ENCODE measurements at regions not wholly inside any gene's neighbourhood (a gene's known extent, or its start where the extent isn't known, plus 50 kb on each side); places are given as distances from the start of the nearest gene placed in this dataset.
A peak's percentile ranks its signal among the peaks of the same experiment; 100 is the strongest.

GRCh38 chr7:51501620-51502019 lies 185.0 kb upstream of the COBL start:
- Histone ChIP-seq H3K9me3 (ENCODE audit: insufficient read depth, low read depth, low read length) (peaks cover 7% of the 10 kb centered on the region; the same call in 1 of the 2 replicates), H3K4me1 (ENCODE audit: insufficient read depth, low read length) (no peaks in the 10 kb centered on the region), H3K4me3 (ENCODE audit: low read length) (no peak overlapping the region), H3K27ac (ENCODE audit: low read depth, low read length) (no peak overlapping the region), H3K36me3 (ENCODE audit: insufficient read depth, low read length) (no peaks in the 10 kb centered on the region), H3K27me3 (ENCODE audit: insufficient read depth, low read length) (no peaks in the 10 kb centered on the region), H3K9ac (ENCODE audit: low read depth, low read length) (no peak overlapping the region)
- 82% methylated on average over 5 of the region's 5 CpGs for WGBS

GRCh38 chr7:51482976-51483375 lies 166.4 kb upstream of the COBL start:
- Histone ChIP-seq H3K27ac (ENCODE audit: low read depth, low read length) (no peak overlapping the region), H3K4me1 (ENCODE audit: insufficient read depth, low read length) (no peaks in the 10 kb centered on the region), H3K36me3 (ENCODE audit: insufficient read depth, low read length) (no peaks in the 10 kb centered on the region), H3K27me3 (ENCODE audit: insufficient read depth, low read length) (no peaks in the 10 kb centered on the region), H3K9ac (ENCODE audit: low read depth, low read length) (no peak overlapping the region), H3K4me3 (ENCODE audit: low read length) (no peak overlapping the region), H3K9me3 (ENCODE audit: insufficient read depth, low read depth, low read length) (no peaks in the 10 kb centered on the region)
- WGBS = 91% methylated on average over 2 of the region's 2 CpGs

GRCh38 chr7:51481421-51481820 lies 164.8 kb upstream of the COBL start:
- Histone ChIP-seq H3K27me3 (ENCODE audit: insufficient read depth, low read length) (no peaks in the 10 kb centered on the region), H3K4me1 (ENCODE audit: insufficient read depth, low read length) (no peaks in the 10 kb centered on the region), H3K27ac (ENCODE audit: low read depth, low read length) (no peak overlapping the region), H3K4me3 (ENCODE audit: low read length) (no peak overlapping the region), H3K9ac (ENCODE audit: low read depth, low read length) (no peak overlapping the region), H3K36me3 (ENCODE audit: insufficient read depth, low read length) (no peaks in the 10 kb centered on the region), H3K9me3 (ENCODE audit: insufficient read depth, low read depth, low read length) (no peaks in the 10 kb centered on the region)
- 95% methylated on average over 3 of the region's 3 CpGs for WGBS

- Histone ChIP-seq H3K9ac (ENCODE audit: low read depth, low read length) (no peak overlapping the region), H3K9me3 (ENCODE audit: insufficient read depth, low read depth, low read length) (no peaks in the 10 kb centered on the region), H3K27me3 (ENCODE audit: insufficient read depth, low read length) (no peaks in the 10 kb centered on the region), H3K4me1 (ENCODE audit: insufficient read depth, low read length) (no peaks in the 10 kb centered on the region), H3K4me3 (ENCODE audit: low read length) (no peak overlapping the region), H3K27ac (ENCODE audit: low read depth, low read length) (no peak overlapping the region), H3K36me3 (ENCODE audit: insufficient read depth, low read length) (no peaks in the 10 kb centered on the region)
- 96% methylated on average over 17 of the region's 17 CpGs for WGBS
Observed at GRCh38 chr7:51477819-51478218, 161.2 kb upstream of the COBL start.

GRCh38 chr7:51477323-51477722 lies 160.7 kb upstream of the COBL start:
- no peak overlapping the region for H3K27ac ChIP-seq (ENCODE audit: low read depth, low read length)
- H3K9ac ChIP-seq (ENCODE audit: low read depth, low read length) = no peak overlapping the region
- peaks cover 2% of the 10 kb centered on the region; the same call in 1 of the 2 replicates for H3K27me3 ChIP-seq (ENCODE audit: insufficient read depth, low read length)
- WGBS = 93% methylated on average over 8 of the region's 8 CpGs
- no peaks in the 10 kb centered on the region for H3K4me1 ChIP-seq (ENCODE audit: insufficient read depth, low read length)
- H3K4me3 ChIP-seq (ENCODE audit: low read length) = no peak overlapping the region
- H3K9me3 ChIP-seq (ENCODE audit: insufficient read depth, low read depth, low read length) = no peaks in the 10 kb centered on the region
- H3K36me3 ChIP-seq (ENCODE audit: insufficient read depth, low read length) = no peaks in the 10 kb centered on the region

- Histone ChIP-seq H3K27me3 (ENCODE audit: insufficient read depth, low read length) (peaks cover 15% of the 10 kb centered on the region), H3K27ac (ENCODE audit: low read depth, low read length) (no peak overlapping the region), H3K9me3 (ENCODE audit: insufficient read depth, low read depth, low read length) (no peaks in the 10 kb centered on the region), H3K4me1 (ENCODE audit: insufficient read depth, low read length) (peaks cover 7% of the 10 kb centered on the region; the same call in 1 of the 2 replicates), H3K4me3 (ENCODE audit: low read length) (no peak overlapping the region), H3K9ac (ENCODE audit: low read depth, low read length) (no peak overlapping the region), H3K36me3 (ENCODE audit: insufficient read depth, low read length) (no peaks in the 10 kb centered on the region)
- 91% methylated on average over 13 of the region's 13 CpGs for WGBS
Observed at GRCh38 chr7:51476026-51476425, 159.4 kb upstream of the COBL start.

GRCh38 chr7:51472873-51473272 lies 156.3 kb upstream of the COBL start:
- H3K4me1 ChIP-seq (ENCODE audit: insufficient read depth, low read length) = peaks cover 10% of the 10 kb centered on the region; the same call in 1 of the 2 replicates
- H3K9ac ChIP-seq (ENCODE audit: low read depth, low read length) = no peak overlapping the region
- no peaks in the 10 kb centered on the region for H3K9me3 ChIP-seq (ENCODE audit: insufficient read depth, low read depth, low read length)
- no peak overlapping the region for H3K27ac ChIP-seq (ENCODE audit: low read depth, low read length)
- no peak overlapping the region for H3K4me3 ChIP-seq (ENCODE audit: low read length)
- no peaks in the 10 kb centered on the region for H3K36me3 ChIP-seq (ENCODE audit: insufficient read depth, low read length)
- WGBS = 92% methylated on average over 6 of the region's 6 CpGs
- H3K27me3 ChIP-seq (ENCODE audit: insufficient read depth, low read length) = peaks cover 21% of the 10 kb centered on the region

- H3K4me1 ChIP-seq (ENCODE audit: insufficient read depth, low read length) = peaks cover 10% of the 10 kb centered on the region; the same call in 1 of the 2 replicates
- no peaks in the 10 kb centered on the region for H3K36me3 ChIP-seq (ENCODE audit: insufficient read depth, low read length)
- H3K27ac ChIP-seq (ENCODE audit: low read depth, low read length) = no peak overlapping the region
- 71% methylated on average over 11 of the region's 11 CpGs for WGBS
- H3K9ac ChIP-seq (ENCODE audit: low read depth, low read length) = no peak overlapping the region
- H3K9me3 ChIP-seq (ENCODE audit: insufficient read depth, low read depth, low read length) = no peaks in the 10 kb centered on the region
- H3K27me3 ChIP-seq (ENCODE audit: insufficient read depth, low read length) = peaks cover 21% of the 10 kb centered on the region
- peak overlapping the region; percentile 35 for H3K4me3 ChIP-seq (ENCODE audit: low read length)
Observed at GRCh38 chr7:51471981-51472296, 155.3 kb upstream of the COBL start.

- Histone ChIP-seq H3K27ac (ENCODE audit: low read depth, low read length) (no peak overlapping the region), H3K4me3 (ENCODE audit: low read length) (peak overlapping the region; percentile 35), H3K4me1 (ENCODE audit: insufficient read depth, low read length) (peaks cover 10% of the 10 kb centered on the region; the same call in 1 of the 2 replicates), H3K9ac (ENCODE audit: low read depth, low read length) (no peak overlapping the region), H3K9me3 (ENCODE audit: insufficient read depth, low read depth, low read length) (no peaks in the 10 kb centered on the region), H3K36me3 (ENCODE audit: insufficient read depth, low read length) (no peaks in the 10 kb centered on the region), H3K27me3 (ENCODE audit: insufficient read depth, low read length) (peaks cover 21% of the 10 kb centered on the region)
- WGBS = 74% methylated on average over 33 of the region's 33 CpGs
Observed at GRCh38 chr7:51471210-51471980, 154.8 kb upstream of the COBL start.

- no peaks in the 10 kb centered on the region for H3K9me3 ChIP-seq (ENCODE audit: insufficient read depth, low read depth, low read length)
- H3K9ac ChIP-seq (ENCODE audit: low read depth, low read length) = no peak overlapping the region
- H3K4me3 ChIP-seq (ENCODE audit: low read length) = no peak overlapping the region
- H3K4me1 ChIP-seq (ENCODE audit: insufficient read depth, low read length) = peaks cover 10% of the 10 kb centered on the region; the same call in 1 of the 2 replicates
- H3K27me3 ChIP-seq (ENCODE audit: insufficient read depth, low read length) = peaks cover 20% of the 10 kb centered on the region
- no peaks in the 10 kb centered on the region for H3K36me3 ChIP-seq (ENCODE audit: insufficient read depth, low read length)
- H3K27ac ChIP-seq (ENCODE audit: low read depth, low read length) = no peak overlapping the region
- WGBS = 84% methylated on average over 2 of the region's 2 CpGs
Observed at GRCh38 chr7:51467384-51468017, 150.9 kb upstream of the COBL start.

- Histone ChIP-seq H3K4me3 (ENCODE audit: low read length) (no peak overlapping the region), H3K9me3 (ENCODE audit: insufficient read depth, low read depth, low read length) (no peaks in the 10 kb centered on the region), H3K27ac (ENCODE audit: low read depth, low read length) (no peak overlapping the region), H3K36me3 (ENCODE audit: insufficient read depth, low read length) (no peaks in the 10 kb centered on the region), H3K27me3 (ENCODE audit: insufficient read depth, low read length) (no peaks in the 10 kb centered on the region), H3K4me1 (ENCODE audit: insufficient read depth, low read length) (peaks cover 19% of the 10 kb centered on the region), H3K9ac (ENCODE audit: low read depth, low read length) (no peak overlapping the region)
- 70% methylated on average over 4 of the region's 4 CpGs for WGBS
Observed at GRCh38 chr7:51459809-51460208, 143.2 kb upstream of the COBL start.

Measured in HUES64 (cell line).